SK-N-SH treated with all-trans-retinoic acid at 6 μM for 48 hours (cell line): ENCODE measurements at regions not wholly inside any gene's neighbourhood (a gene's known extent, or its start where the extent isn't known, plus 50 kb on each side); places are given as distances from the start of the nearest gene placed in this dataset.

ENCODE experiments used
- ATAC-seq: fragments of 200-7000 bp; cut with Tn5 transposase; 3 replicates; pipeline ENCODE4 v1.9.1; 2020; ENCODE audit warnings: mild to moderate bottlenecking, moderate library complexity
- ARNTL ChIP-seq: fragments of 450-650 bp; formaldehyde crosslinking; IDR thresholded peaks from 2 replicates; pipeline ENCODE4 v1.5.0; 2020; ENCODE audit warnings: low read depth, mild to moderate bottlenecking, moderate library complexity, borderline replicate concordance
- BACH2 ChIP-seq: fragments of 250-450 bp; sonication (Bioruptor Pico); IDR thresholded peaks from 2 replicates; pipeline ENCODE4 v1.9.0; 2021; ENCODE audit warnings: mild to moderate bottlenecking, borderline replicate concordance
- CREB5 ChIP-seq: fragments of 250-450 bp; sonication (Bioruptor Pico); IDR thresholded peaks from 2 replicates; pipeline ENCODE4 v1.5.1; 2020; ENCODE audit warnings: low read depth, mild to moderate bottlenecking, moderate library complexity
- CSDC2 ChIP-seq: fragments of 250-450 bp; sonication (Bioruptor Pico); IDR thresholded peaks from 2 replicates; pipeline ENCODE4 v1.5.0; 2020; ENCODE audit warnings: mild to moderate bottlenecking, moderate library complexity
- ISL1 ChIP-seq: fragments of 250-450 bp; sonication (Bioruptor Pico); IDR thresholded peaks from 2 replicates; pipeline ENCODE4 v2.1.2; 2022; ENCODE audit warnings: mild to moderate bottlenecking, moderate library complexity
- OSR1 ChIP-seq: fragments of 250-450 bp; sonication (Bioruptor Pico); IDR thresholded peaks from 2 replicates; pipeline ENCODE4 v1.8.0; 2022; ENCODE audit warnings: moderate library complexity, mild to moderate bottlenecking, inconsistent platforms
- PATZ1 ChIP-seq: fragments of 250-450 bp; sonication (Bioruptor Pico); IDR thresholded peaks from 2 replicates; pipeline ENCODE4 v1.8.0; 2020; ENCODE audit warnings: mild to moderate bottlenecking, moderate library complexity, borderline replicate concordance
- POU6F1 ChIP-seq: fragments of 250-450 bp; sonication (Bioruptor Pico); IDR thresholded peaks from 2 replicates; pipeline ENCODE4 v1.8.0; 2021; ENCODE audit warnings: low read depth, mild to moderate bottlenecking, moderate library complexity, borderline replicate concordance
- PPARA ChIP-seq: fragments of 250-450 bp; sonication (Bioruptor Pico); IDR thresholded peaks from 2 replicates; pipeline ENCODE4 v1.5.0; 2020; ENCODE audit warnings: mild to moderate bottlenecking, borderline replicate concordance
- RARB ChIP-seq: fragments of 250-450 bp; sonication (Bioruptor Pico); IDR thresholded peaks from 2 replicates; pipeline ENCODE4 v1.8.0; 2021; ENCODE audit warnings: mild to moderate bottlenecking, moderate library complexity
- SNAI2 ChIP-seq: fragments of 250-450 bp; sonication (Bioruptor Pico); IDR thresholded peaks from 2 replicates; pipeline ENCODE4 v1.5.0; 2020; ENCODE audit warnings: mild to moderate bottlenecking, moderate library complexity
- TCF4 ChIP-seq: fragments of 250-450 bp; sonication (Bioruptor Pico); IDR thresholded peaks from 2 replicates; pipeline ENCODE4 v1.8.0; 2021; ENCODE audit warnings: mild to moderate bottlenecking, moderate library complexity, borderline replicate concordance
- TOX ChIP-seq: fragments of 250-450 bp; sonication (Bioruptor Pico); IDR thresholded peaks from 2 replicates; pipeline ENCODE4 v1.8.0; 2021; ENCODE audit warnings: mild to moderate bottlenecking, moderate library complexity, borderline replicate concordance
- TSHZ2 ChIP-seq: fragments of 250-450 bp; sonication (Bioruptor Pico); IDR thresholded peaks from 2 replicates; pipeline ENCODE4 v1.5.0; 2020; ENCODE audit warnings: mild to moderate bottlenecking, moderate library complexity
- ZC3H10 ChIP-seq: fragments of 250-450 bp; sonication (Bioruptor Pico); IDR thresholded peaks from 2 replicates; pipeline ENCODE4 v1.5.1; 2021; ENCODE audit warnings: mild to moderate bottlenecking, moderate library complexity
- ZFP3 ChIP-seq: fragments of 250-450 bp; sonication (Bioruptor Pico); IDR thresholded peaks from 2 replicates; pipeline ENCODE4 v1.5.0; 2020; ENCODE audit warnings: mild to moderate bottlenecking, moderate library complexity
- ZFP30 ChIP-seq: fragments of 450-650 bp; formaldehyde crosslinking; IDR thresholded peaks from 2 replicates; pipeline ENCODE4 v1.5.0; 2022; ENCODE audit warnings: mild to moderate bottlenecking, moderate library complexity
- ZNF565 ChIP-seq: fragments of 450-650 bp; formaldehyde crosslinking; conservative IDR thresholded peaks from 2 replicates; pipeline ENCODE4 v1.5.0; 2020; ENCODE audit warnings: low read depth, mild to moderate bottlenecking, moderate library complexity
- ZNF70 ChIP-seq: fragments of 450-650 bp; formaldehyde crosslinking; IDR thresholded peaks from 2 replicates; pipeline ENCODE4 v1.5.0; 2020; ENCODE audit warnings: mild to moderate bottlenecking, moderate library complexity

GRCh38 chr3:194270627-194271459 is 80.3 kb downstream of the CPN2 start (continued):
- TF ChIP-seq CREB5 (CRISPR knock-in tag), result no peak
- peak; percentile 65; the same call in 1 of the 2 replicates for TF ChIP-seq SNAI2 (CRISPR knock-in tag)
- TF ChIP-seq ZNF565, result 0 out of 2 replicates have a peak, but pooled peaks have one; percentile 12
- peak; percentile 24; the same call in 1 of the 2 replicates for TF ChIP-seq ZFP30 (CRISPR knock-in tag)
- no peak for TF ChIP-seq POU6F1 (CRISPR knock-in tag)
- TF ChIP-seq, all 23 proteins: peak for 10

GRCh38 chr3:194271460-194272035 is 79.6 kb downstream of the CPN2 start:
- ATAC-seq, result no peak
- peak; percentile 13; the same call in 1 of the 2 replicates for TF ChIP-seq ZNF70 (CRISPR knock-in tag)
- TF ChIP-seq CSDC2, result no peak
- TF ChIP-seq TOX (CRISPR knock-in tag), result no peak
- no peak for TF ChIP-seq ZFP3 (CRISPR knock-in tag)
- TF ChIP-seq ZNF565, result peak; percentile 37; the same call in 1 of the 2 replicates
- TF ChIP-seq TCF4, result no peak
- no peak for TF ChIP-seq OSR1 (CRISPR knock-in tag)

GRCh38 chr3:194272221-194272620 is 78.9 kb downstream of the CPN2 start:
- ATAC-seq, result no peak
- no peak for TF ChIP-seq ZC3H10 (CRISPR knock-in tag)
- TF ChIP-seq CREB5 (CRISPR knock-in tag), result no peak
- TF ChIP-seq ARNTL (CRISPR knock-in tag), result no peak
- no peak for TF ChIP-seq TOX (CRISPR knock-in tag)
- no peak for TF ChIP-seq CSDC2
- TF ChIP-seq SNAI2 (CRISPR knock-in tag), result no peak
- TF ChIP-seq PATZ1 (CRISPR knock-in tag), result no peak
- TF ChIP-seq ISL1, result no peak
- TF ChIP-seq ZFP30 (CRISPR knock-in tag), result no peak
- TF ChIP-seq ZNF70 (CRISPR knock-in tag), result no peak
- TF ChIP-seq OSR1 (CRISPR knock-in tag), result no peak
- TF ChIP-seq PPARA (CRISPR knock-in tag), result no peak
- no peak for TF ChIP-seq BACH2 (CRISPR knock-in tag)

- peak; percentile 6; the same call in 2 of the 3 replicates for ATAC-seq
- 0 out of 2 replicates have a peak, but pooled peaks have one; percentile 46 for TF ChIP-seq TSHZ2
- TF ChIP-seq ZC3H10 (CRISPR knock-in tag), result no peak
- no peak for TF ChIP-seq PATZ1 (CRISPR knock-in tag)
- TF ChIP-seq RARB (CRISPR knock-in tag), result no peak
- no peak for TF ChIP-seq BACH2 (CRISPR knock-in tag)
- TF ChIP-seq ARNTL (CRISPR knock-in tag), result no peak
- TF ChIP-seq TCF4, result peak; percentile 86
- no peak for TF ChIP-seq CREB5 (CRISPR knock-in tag)
- TF ChIP-seq SNAI2 (CRISPR knock-in tag), result no peak
Measured at GRCh38 chr3:194272861-194273742, 78.0 kb downstream of the CPN2 start.
